Trophoblast cell (in vitro differentiated cells and primary cell): ENCODE measurements at regions not wholly inside any gene's neighbourhood (a gene's known extent, or its start where the extent isn't known, plus 50 kb on each side); places are given as distances from the start of the nearest gene placed in this dataset.
A peak's percentile ranks its signal among the peaks of the same experiment; 100 is the strongest.

ENCODE experiments used
- DNase-seq, 2 donors: peaks; one replicate each; pipeline ENCODE4 v3.0.0-alpha.2; 2016
- H2AFZ ChIP-seq: 2 replicates; pipeline ENCODE4 v1.6.1; 2013; ENCODE audit warnings: low read length, moderate library complexity, mild to moderate bottlenecking; ENCODE audit not compliant: insufficient read depth, poor library complexity
- H2AK5ac ChIP-seq: 2 replicates; pipeline ENCODE4 v1.6.1; 2013; ENCODE audit warnings: mild to moderate bottlenecking, low read length
- H2BK120ac ChIP-seq: 2 replicates; pipeline ENCODE4 v1.6.1; 2013; ENCODE audit warnings: low read length, mild to moderate bottlenecking, moderate library complexity; ENCODE audit not compliant: insufficient read depth, poor library complexity
- H2BK12ac ChIP-seq: 2 replicates; pipeline ENCODE4 v1.6.1; 2013; ENCODE audit warnings: mild to moderate bottlenecking, low read length, moderate library complexity
- H2BK5ac ChIP-seq: 2 replicates; pipeline ENCODE4 v1.6.1; 2013; ENCODE audit warnings: low read length, low read depth, moderate library complexity, mild to moderate bottlenecking; ENCODE audit not compliant: poor library complexity
- H3K14ac ChIP-seq: 2 replicates; pipeline ENCODE4 v1.6.1; 2013; ENCODE audit warnings: mild to moderate bottlenecking, low read length
- H3K18ac ChIP-seq: 2 replicates; pipeline ENCODE4 v1.6.1; 2013; ENCODE audit warnings: mild to moderate bottlenecking, low read length
- H3K23ac ChIP-seq: 2 replicates; pipeline ENCODE4 v1.6.1; 2013; ENCODE audit warnings: low read length
- H3K27ac ChIP-seq: 2 replicates; pipeline ENCODE4 v1.5.1; 2013; ENCODE audit warnings: low read depth, mild to moderate bottlenecking, inconsistent platforms, low read length, moderate library complexity
- H3K27me3 ChIP-seq: 2 replicates; pipeline ENCODE4 v1.6.1; 2013; ENCODE audit warnings: inconsistent platforms, mild to moderate bottlenecking, low read length, moderate library complexity; ENCODE audit not compliant: insufficient read depth
- H3K36me3 ChIP-seq, 2 experiments: 1 replicate in 1 of 2; 2 replicates in 1 of 2; pipeline ENCODE4 v1.6.1; 2013; ENCODE audit warnings: low read length in 2 of 2, mild to moderate bottlenecking in 2 of 2, moderate library complexity in 1 of 2; ENCODE audit not compliant: insufficient read depth in 2 of 2, control insufficient read depth in 1 of 2
- H3K4ac ChIP-seq: 2 replicates; pipeline ENCODE4 v1.6.1; 2013; ENCODE audit warnings: low read depth, mild to moderate bottlenecking, low read length, moderate library complexity
- H3K4me1 ChIP-seq, 2 experiments: 1 replicate in 1 of 2; 2 replicates in 1 of 2; pipeline ENCODE4 v1.6.1; 2013; ENCODE audit warnings: low read length in 2 of 2, mild to moderate bottlenecking in 2 of 2, moderate library complexity in 1 of 2; ENCODE audit not compliant: insufficient read depth in 2 of 2, control insufficient read depth in 1 of 2
- H3K4me2 ChIP-seq: 2 replicates; pipeline ENCODE4 v1.6.1; 2013; ENCODE audit warnings: inconsistent platforms, mild to moderate bottlenecking, low read length, moderate library complexity
- H3K4me3 ChIP-seq: 2 replicates; pipeline ENCODE4 v1.5.1; 2013; ENCODE audit warnings: mild to moderate bottlenecking, low read depth, low read length, inconsistent platforms
- H3K79me1 ChIP-seq: one replicate; pipeline ENCODE4 v1.6.1; 2013; ENCODE audit warnings: low read length
- H3K79me2 ChIP-seq: 2 replicates; pipeline ENCODE4 v1.6.1; 2013; ENCODE audit warnings: low read length, mild to moderate bottlenecking; ENCODE audit not compliant: control insufficient read depth, insufficient read depth, poor library complexity
- H3K9ac ChIP-seq: 2 replicates; pipeline ENCODE4 v1.6.1; 2013; ENCODE audit warnings: mild to moderate bottlenecking, low read length
- H3K9me3 ChIP-seq: 2 replicates; pipeline ENCODE4 v1.6.1; 2013; ENCODE audit warnings: low read depth, mild to moderate bottlenecking, control low read depth, inconsistent platforms, low read length; ENCODE audit not compliant: insufficient read depth
- H4K12ac ChIP-seq: 2 replicates; pipeline ENCODE4 v1.6.1; 2013; ENCODE audit warnings: low read depth, mild to moderate bottlenecking, low read length, moderate library complexity
- H4K8ac ChIP-seq: 2 replicates; pipeline ENCODE4 v1.6.1; 2013; ENCODE audit warnings: low read depth, mild to moderate bottlenecking, low read length, moderate library complexity
- H4K91ac ChIP-seq: one replicate; pipeline ENCODE4 v1.6.1; 2013; ENCODE audit warnings: low read depth, mild to moderate bottlenecking, low read length, moderate library complexity
- WGBS: extraction: QIAGEN DNeasy Blood & Tissue Kit; methylation state at CpG from one replicate; pipeline ENCODE4 v1.1.7; 2013; ENCODE audit warnings: missing lambda C conversion rate; ENCODE audit not compliant: insufficient read length, insufficient coverage; ENCODE audit errors: extremely low coverage; 5-methylcytosine and 5-hydroxymethylcytosine counted together

GRCh38 chr5:154626876-154627557 is 128.2 kb upstream of the LARP1 start:
- Histone ChIP-seq H3K4ac (no peak overlapping the region), H3K18ac (no peak overlapping the region), H4K91ac (peak overlapping the region; percentile 30), H3K4me1 (peaks cover 17 to 18% of the 10 kb centered on the region in 2 experiments), H3K4me3 (no peak overlapping the region), H4K8ac (no peak overlapping the region), H3K23ac (no peak overlapping the region), H2AFZ (no peak overlapping the region), H3K27ac (no peak overlapping the region), H3K9ac (no peak overlapping the region), H3K27me3 (no peaks in the 10 kb centered on the region), H3K14ac (peak overlapping the region; percentile 33), H2BK120ac (peak overlapping the region; percentile 4), H3K36me3 (no peaks in the 10 kb centered on the region), H3K79me2 (peaks cover 2% of the 10 kb centered on the region), H3K4me2 (no peak overlapping the region), H2AK5ac (peak overlapping the region; percentile 8), H2BK12ac (peak overlapping the region; percentile 9), H3K79me1 (peaks cover 4% of the 10 kb centered on the region), H2BK5ac (peak overlapping the region; percentile 8), H4K12ac (no peak overlapping the region), H3K9me3 (no peaks in the 10 kb centered on the region)
- WGBS: no CpG with 5 or more reads among the region's 7 CpGs
- DNase-seq: no peak

GRCh38 chr5:154625031-154625430 is 130.1 kb upstream of the LARP1 start:
- Histone ChIP-seq H2BK12ac (no peak overlapping the region), H3K23ac (no peak overlapping the region), H3K36me3 (no peaks in the 10 kb centered on the region), H4K91ac (no peak overlapping the region), H3K14ac (no peak overlapping the region), H3K9ac (no peak overlapping the region), H2BK5ac (no peak overlapping the region), H3K79me2 (peaks cover 2% of the 10 kb centered on the region), H3K4ac (no peak overlapping the region), H3K27me3 (no peaks in the 10 kb centered on the region), H3K79me1 (peaks cover 6% of the 10 kb centered on the region), H3K4me1 (peaks cover 13 to 14% of the 10 kb centered on the region in 2 experiments), H4K12ac (no peak overlapping the region), H4K8ac (no peak overlapping the region), H3K4me2 (no peak overlapping the region), H2AFZ (no peak overlapping the region), H3K18ac (no peak overlapping the region), H3K27ac (no peak overlapping the region), H2BK120ac (no peak overlapping the region), H3K9me3 (no peaks in the 10 kb centered on the region), H3K4me3 (no peak overlapping the region), H2AK5ac (no peak overlapping the region)
- no peak for DNase-seq
- whole genome bisulfite sequencing: no CpG with 5 or more reads among the region's 5 CpGs

- H4K8ac ChIP-seq: no peak overlapping the region
- no peak overlapping the region for H2BK5ac ChIP-seq
These were observed 130.8 kb upstream of the LARP1 start for GRCh38 chr5:154624341-154624740.

GRCh38 chr5:154620411-154620810 is 134.8 kb upstream of the LARP1 start:
- no peak for DNase-seq
- Histone ChIP-seq H3K4ac (no peak overlapping the region), H3K36me3 (no peaks in the 10 kb centered on the region), H3K4me1 (peaks cover 8 to 11% of the 10 kb centered on the region in 2 experiments), H3K27me3 (no peaks in the 10 kb centered on the region), H3K9me3 (no peaks in the 10 kb centered on the region), H4K91ac (no peak overlapping the region), H3K23ac (no peak overlapping the region), H2BK5ac (no peak overlapping the region), H3K4me3 (no peak overlapping the region), H2AK5ac (no peak overlapping the region), H3K4me2 (no peak overlapping the region), H3K9ac (no peak overlapping the region), H3K14ac (no peak overlapping the region), H3K79me2 (peaks cover 2% of the 10 kb centered on the region), H3K18ac (no peak overlapping the region), H4K12ac (no peak overlapping the region), H2AFZ (no peak overlapping the region), H3K27ac (no peak overlapping the region), H2BK12ac (peak overlapping the region; percentile 63), H2BK120ac (no peak overlapping the region), H3K79me1 (peaks cover 12% of the 10 kb centered on the region), H4K8ac (no peak overlapping the region)
- WGBS: no CpG with 5 or more reads among the region's 1 CpG

More at GRCh38 chr5:154624341-154624740, 130.8 kb upstream of the LARP1 start:
- Histone ChIP-seq H2BK12ac (no peak overlapping the region), H3K9me3 (no peaks in the 10 kb centered on the region), H3K23ac (no peak overlapping the region), H3K4ac (no peak overlapping the region), H2AK5ac (no peak overlapping the region), H3K4me2 (no peak overlapping the region), H3K79me1 (peaks cover 10% of the 10 kb centered on the region), H3K36me3 (no peaks in the 10 kb centered on the region), H3K9ac (no peak overlapping the region), H3K4me3 (no peak overlapping the region), H2AFZ (no peak overlapping the region), H3K18ac (no peak overlapping the region), H3K4me1 (peaks cover 16 to 17% of the 10 kb centered on the region in 2 experiments), H3K27ac (no peak overlapping the region), H4K91ac (no peak overlapping the region), H2BK120ac (no peak overlapping the region), H4K12ac (no peak overlapping the region), H3K27me3 (no peaks in the 10 kb centered on the region), H3K14ac (no peak overlapping the region), H3K79me2 (peaks cover 2% of the 10 kb centered on the region)
- DNase-seq: no peak
- no CpG with 5 or more reads among the region's 3 CpGs for WGBS
